Uterus (tissue), 2 donors: ENCODE measurements at regions not wholly inside any gene's neighbourhood (a gene's known extent, or its start where the extent isn't known, plus 50 kb on each side); places are given as distances from the start of the nearest gene placed in this dataset.

Source experiments
- POLR2A ChIP-seq, 2 donors: fragments of 450-650 bp; IDR thresholded peaks; one replicate each; pipeline ENCODE4 v1.6.1; 2016; ENCODE audit warnings: antibody characterized with exemption in 2 of 2, mild to moderate bottlenecking in 1 of 2, moderate library complexity in 1 of 2
- TF ChIP-seq, protein P1 (sequence below), 4 experiments: fragments of 200-600 bp in 2 of 4; fragments of 450-650 bp in 2 of 4; sonication (generic) in 2 of 4; IDR thresholded peaks; one replicate each; pipeline ENCODE4 v1.5.1; 2016 to 2019; ENCODE audit warnings: antibody characterized with exemption in 4 of 4, mild to moderate bottlenecking in 2 of 4, moderate library complexity in 1 of 4

DNA sequence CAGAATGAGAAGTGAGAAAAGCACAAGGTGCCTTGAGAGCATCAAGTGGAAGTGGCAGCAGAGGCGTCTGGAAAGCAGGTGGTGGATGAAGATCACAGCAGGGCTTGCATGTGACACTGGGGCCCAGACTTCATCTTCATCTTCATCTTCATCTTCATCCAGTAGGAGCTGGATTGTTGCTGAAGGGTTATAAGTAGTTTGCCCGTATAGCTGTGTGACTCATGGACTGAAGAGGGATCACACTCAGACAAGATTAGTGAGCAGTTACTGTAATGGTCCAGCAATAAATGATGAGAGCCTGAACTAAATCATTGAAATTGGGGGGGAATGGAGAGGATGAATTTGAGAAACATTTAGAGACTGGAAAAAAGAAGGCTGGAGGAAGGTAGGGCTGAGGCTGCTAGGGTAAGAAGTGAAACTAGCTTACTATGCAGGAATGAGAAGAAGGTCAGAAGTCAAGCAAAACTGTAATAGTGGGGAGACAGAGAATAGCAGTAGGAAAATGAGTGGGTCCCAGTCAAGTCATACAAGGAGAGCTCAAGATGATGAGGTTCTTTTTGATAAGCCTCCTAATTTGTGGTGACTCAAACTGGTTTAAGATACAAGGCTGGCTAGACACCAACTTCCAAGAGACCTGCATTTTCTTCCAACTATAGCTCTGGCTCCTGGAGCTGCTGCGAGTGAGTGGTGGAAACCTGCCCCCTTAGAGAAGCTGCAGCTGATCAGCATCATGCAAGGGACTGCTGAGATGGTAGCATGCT is 92.3 kb upstream of the BEND6 start:
- TF ChIP-seq POLR2A (IDR thresholded peaks at IDR 0.05): no peak
- TF ChIP-seq, protein P1, sequence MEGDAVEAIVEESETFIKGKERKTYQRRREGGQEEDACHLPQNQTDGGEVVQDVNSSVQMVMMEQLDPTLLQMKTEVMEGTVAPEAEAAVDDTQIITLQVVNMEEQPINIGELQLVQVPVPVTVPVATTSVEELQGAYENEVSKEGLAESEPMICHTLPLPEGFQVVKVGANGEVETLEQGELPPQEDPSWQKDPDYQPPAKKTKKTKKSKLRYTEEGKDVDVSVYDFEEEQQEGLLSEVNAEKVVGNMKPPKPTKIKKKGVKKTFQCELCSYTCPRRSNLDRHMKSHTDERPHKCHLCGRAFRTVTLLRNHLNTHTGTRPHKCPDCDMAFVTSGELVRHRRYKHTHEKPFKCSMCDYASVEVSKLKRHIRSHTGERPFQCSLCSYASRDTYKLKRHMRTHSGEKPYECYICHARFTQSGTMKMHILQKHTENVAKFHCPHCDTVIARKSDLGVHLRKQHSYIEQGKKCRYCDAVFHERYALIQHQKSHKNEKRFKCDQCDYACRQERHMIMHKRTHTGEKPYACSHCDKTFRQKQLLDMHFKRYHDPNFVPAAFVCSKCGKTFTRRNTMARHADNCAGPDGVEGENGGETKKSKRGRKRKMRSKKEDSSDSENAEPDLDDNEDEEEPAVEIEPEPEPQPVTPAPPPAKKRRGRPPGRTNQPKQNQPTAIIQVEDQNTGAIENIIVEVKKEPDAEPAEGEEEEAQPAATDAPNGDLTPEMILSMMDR (IDR thresholded peaks at IDR 0.05): no peak
